ENCODE measurements at regions not wholly inside any gene's neighbourhood (a gene's known extent, or its start where the extent isn't known, plus 50 kb on each side); places are given as distances from the start of the nearest gene placed in this dataset.
"Not testable (repeated sequence)": the region's sequence is repeated elsewhere in the genome, so short reads cannot be mapped to it uniquely, and the experiment has no call there.

DNA sequence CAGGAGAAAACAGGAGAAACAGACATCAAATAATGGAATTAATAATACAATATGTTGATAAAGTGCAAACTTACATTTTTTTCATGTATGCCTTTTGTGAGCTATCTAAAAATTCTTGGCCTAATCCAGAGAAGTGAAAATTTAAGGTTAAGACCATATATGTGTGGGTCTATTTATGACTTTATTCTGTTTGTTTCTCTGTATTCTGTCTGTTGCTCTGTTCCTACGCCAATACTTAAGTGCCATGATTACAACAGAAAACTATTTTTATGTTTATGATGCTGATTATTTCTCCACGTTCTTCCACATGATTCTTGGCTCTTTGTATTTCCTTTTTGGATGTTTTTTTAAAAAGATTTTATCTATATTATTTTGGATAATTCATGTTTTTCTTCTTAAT lies 109.6 kb upstream of the MAP3K4 start:
- no peak for DNase-seq
- H3K27me3 Mint-ChIP-seq (ENCODE audit: insufficient read depth): no peaks in the 10 kb centered on the region
- TF ChIP-seq, protein P1, sequence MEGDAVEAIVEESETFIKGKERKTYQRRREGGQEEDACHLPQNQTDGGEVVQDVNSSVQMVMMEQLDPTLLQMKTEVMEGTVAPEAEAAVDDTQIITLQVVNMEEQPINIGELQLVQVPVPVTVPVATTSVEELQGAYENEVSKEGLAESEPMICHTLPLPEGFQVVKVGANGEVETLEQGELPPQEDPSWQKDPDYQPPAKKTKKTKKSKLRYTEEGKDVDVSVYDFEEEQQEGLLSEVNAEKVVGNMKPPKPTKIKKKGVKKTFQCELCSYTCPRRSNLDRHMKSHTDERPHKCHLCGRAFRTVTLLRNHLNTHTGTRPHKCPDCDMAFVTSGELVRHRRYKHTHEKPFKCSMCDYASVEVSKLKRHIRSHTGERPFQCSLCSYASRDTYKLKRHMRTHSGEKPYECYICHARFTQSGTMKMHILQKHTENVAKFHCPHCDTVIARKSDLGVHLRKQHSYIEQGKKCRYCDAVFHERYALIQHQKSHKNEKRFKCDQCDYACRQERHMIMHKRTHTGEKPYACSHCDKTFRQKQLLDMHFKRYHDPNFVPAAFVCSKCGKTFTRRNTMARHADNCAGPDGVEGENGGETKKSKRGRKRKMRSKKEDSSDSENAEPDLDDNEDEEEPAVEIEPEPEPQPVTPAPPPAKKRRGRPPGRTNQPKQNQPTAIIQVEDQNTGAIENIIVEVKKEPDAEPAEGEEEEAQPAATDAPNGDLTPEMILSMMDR (IDR thresholded peaks at IDR 0.05): no peak
- H3K36me3 Mint-ChIP-seq (ENCODE audit: low read depth): no peaks in the 10 kb centered on the region
- H3K4me1 Mint-ChIP-seq (ENCODE audit: low read depth): no peaks in the 10 kb centered on the region
- H3K9me3 Mint-ChIP-seq: no peaks in the 10 kb centered on the region
- H3K4me3 Mint-ChIP-seq: no peak overlapping the region
- H3K27ac Mint-ChIP-seq: no peak overlapping the region

DNA sequence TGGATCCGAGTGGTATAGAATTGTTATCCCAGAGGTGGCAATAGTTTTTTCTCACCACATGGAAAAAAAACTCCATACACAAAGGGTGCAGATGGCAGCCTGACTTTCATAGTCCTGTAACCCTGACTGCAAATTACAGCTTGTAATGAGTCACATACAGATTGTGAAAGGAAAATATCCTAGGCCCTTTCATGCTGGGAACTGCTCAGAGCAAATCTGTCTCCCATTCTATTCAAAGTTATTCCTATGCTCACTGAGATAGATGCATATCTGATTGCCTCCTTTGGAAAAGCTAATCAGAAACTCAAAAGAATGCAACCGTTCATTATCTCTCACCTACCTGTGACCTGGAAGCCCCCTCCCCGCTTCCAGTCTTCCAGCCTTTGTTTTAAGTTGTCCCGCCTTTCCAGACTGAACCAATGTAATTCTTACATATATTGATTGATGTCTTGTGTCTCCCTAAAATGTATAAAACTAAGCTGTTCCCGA lies 108.7 kb upstream of the MAP3K4 start:
- no peaks in the 10 kb centered on the region for H3K4me1 Mint-ChIP-seq (ENCODE audit: low read depth)
- TF ChIP-seq, protein P1 (IDR thresholded peaks at IDR 0.05): no peak
- DNase-seq: no peak

DNA sequence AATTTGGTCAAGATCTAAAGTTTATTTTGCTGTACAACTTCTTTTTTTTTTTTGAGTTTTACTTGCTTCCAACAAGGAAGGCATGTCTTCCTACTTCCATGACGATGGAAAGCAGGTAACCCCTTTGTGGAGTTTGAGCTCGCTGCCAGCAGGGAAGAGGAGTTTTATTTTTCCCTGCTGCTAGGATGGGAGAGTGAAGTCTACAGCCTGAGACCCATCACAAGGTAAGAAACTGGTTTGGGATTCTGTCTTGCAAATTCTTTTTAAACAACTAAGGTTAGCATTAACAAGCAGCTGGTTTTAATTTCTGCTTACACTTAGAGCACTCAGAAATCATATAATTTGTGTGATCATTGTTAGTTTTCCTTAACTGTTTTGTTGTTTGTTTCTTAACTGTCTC lies 108.0 kb upstream of the MAP3K4 start:
- no peak overlapping the region for H3K27ac Mint-ChIP-seq
- DNase-seq: no peak
- H3K4me1 Mint-ChIP-seq (ENCODE audit: low read depth): no peaks in the 10 kb centered on the region
- TF ChIP-seq, protein P1 (IDR thresholded peaks at IDR 0.05): no peak
- H3K27me3 Mint-ChIP-seq (ENCODE audit: insufficient read depth): no peaks in the 10 kb centered on the region
- no peaks in the 10 kb centered on the region for H3K36me3 Mint-ChIP-seq (ENCODE audit: low read depth)
- no peaks in the 10 kb centered on the region for H3K9me3 Mint-ChIP-seq
- H3K4me3 Mint-ChIP-seq: no peak overlapping the region

More for the DNA sequence above, 108.7 kb upstream of the MAP3K4 start:
- Mint-ChIP-seq H3K27me3 (ENCODE audit: insufficient read depth) (no peaks in the 10 kb centered on the region), H3K36me3 (ENCODE audit: low read depth) (no peaks in the 10 kb centered on the region), H3K4me3 (no peak overlapping the region), H3K27ac (no peak overlapping the region), H3K9me3 (no peaks in the 10 kb centered on the region)

DNA sequence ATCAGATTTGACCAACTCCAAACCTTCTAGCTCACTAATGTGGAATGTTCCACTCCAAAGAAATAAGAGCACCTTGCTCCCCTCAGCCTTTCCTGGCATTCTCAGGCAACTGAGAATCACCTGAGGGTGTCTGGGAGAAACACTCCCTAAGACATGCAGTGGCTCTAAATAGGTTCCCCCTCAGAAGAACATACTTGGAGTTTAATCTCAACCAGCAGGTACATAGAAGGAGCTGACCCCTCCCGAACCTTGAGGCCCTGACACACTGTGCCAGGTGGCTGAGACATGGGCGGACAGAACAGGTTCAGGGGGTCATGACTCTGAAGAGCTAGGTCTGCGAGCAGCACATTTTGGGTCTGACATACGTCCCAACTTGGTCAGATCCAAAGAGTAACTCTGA lies 107.6 kb upstream of the MAP3K4 start:
- no peak overlapping the region for H3K4me3 Mint-ChIP-seq
- no peak overlapping the region for H3K27ac Mint-ChIP-seq
- TF ChIP-seq, protein P1 (IDR thresholded peaks at IDR 0.05): no peak
- H3K36me3 Mint-ChIP-seq (ENCODE audit: low read depth): no peaks in the 10 kb centered on the region
- H3K9me3 Mint-ChIP-seq: no peaks in the 10 kb centered on the region
- H3K27me3 Mint-ChIP-seq (ENCODE audit: insufficient read depth): no peaks in the 10 kb centered on the region
- DNase-seq: no peak
- no peaks in the 10 kb centered on the region for H3K4me1 Mint-ChIP-seq (ENCODE audit: low read depth)

DNA sequence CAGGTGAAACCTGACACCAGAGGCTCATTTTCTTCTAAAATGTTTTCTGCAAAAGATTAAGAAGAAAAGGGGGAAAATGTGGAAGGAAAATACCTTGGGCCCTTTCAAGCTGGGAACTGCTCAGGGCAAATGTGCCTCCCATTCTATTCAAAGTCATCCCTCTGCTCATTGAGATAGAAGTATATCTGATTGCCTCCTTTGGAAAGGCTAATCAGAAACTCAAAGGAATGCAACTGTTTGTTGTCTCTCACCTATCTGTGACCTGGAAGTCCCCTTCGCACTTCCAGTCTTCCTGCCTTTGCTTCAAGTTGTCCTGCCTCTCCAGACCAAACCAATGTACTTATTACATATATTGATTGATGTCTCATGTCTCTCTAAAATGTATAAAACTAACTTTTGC lies 102.4 kb upstream of the MAP3K4 start:
- H3K36me3 Mint-ChIP-seq (ENCODE audit: low read depth); DNase-seq; H3K9me3 Mint-ChIP-seq; H3K27ac Mint-ChIP-seq; H3K27me3 Mint-ChIP-seq (ENCODE audit: insufficient read depth); H3K4me3 Mint-ChIP-seq; H3K4me1 Mint-ChIP-seq (ENCODE audit: low read depth): not testable (repeated sequence)

DNA sequence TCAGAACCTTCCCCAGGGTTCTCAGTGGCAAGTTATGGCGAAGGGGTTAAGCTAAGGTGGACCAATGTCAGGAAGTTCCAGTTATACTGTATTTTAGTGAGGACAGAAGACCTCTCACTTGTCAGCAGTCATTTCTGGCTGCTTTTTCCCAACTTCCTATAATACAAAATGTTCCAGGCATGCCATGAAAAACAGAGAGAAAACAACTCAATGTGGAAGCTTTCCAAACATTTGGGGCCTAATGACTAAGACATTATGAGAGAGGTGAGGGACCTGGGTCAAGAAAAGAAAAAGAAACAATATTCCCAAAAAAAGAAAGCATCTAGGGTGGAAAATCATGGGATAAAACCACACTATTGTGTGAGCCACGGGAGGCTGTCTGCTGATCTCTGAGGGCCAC lies 99.9 kb upstream of the MAP3K4 start:
- Mint-ChIP-seq H3K27me3 (ENCODE audit: insufficient read depth) (peaks cover 2% of the 10 kb centered on the region), H3K36me3 (ENCODE audit: low read depth) (no peaks in the 10 kb centered on the region), H3K4me3 (no peak overlapping the region), H3K9me3 (no peaks in the 10 kb centered on the region), H3K27ac (no peak overlapping the region), H3K4me1 (ENCODE audit: low read depth) (no peaks in the 10 kb centered on the region)
- no peak for DNase-seq
- TF ChIP-seq, protein P1 (IDR thresholded peaks at IDR 0.05): no peak

Measured in HFFc6 (cell line).